Erythroblast (primary cell): ENCODE measurements at regions not wholly inside any gene's neighbourhood (a gene's known extent, or its start where the extent isn't known, plus 50 kb on each side); places are given as distances from the start of the nearest gene placed in this dataset.

Experiments
- GATA1 ChIP-seq: IDR thresholded peaks from 2 replicates; pipeline ENCODE4 v1.6.1; 2011; ENCODE audit warnings: low read depth, mild to moderate bottlenecking, control low read depth, low read length, moderate library complexity
- POLR2A ChIP-seq: IDR thresholded peaks from 2 replicates; pipeline ENCODE4 v1.6.1; 2011; ENCODE audit warnings: mild to moderate bottlenecking, low read length

- no peak for TF ChIP-seq POLR2A
- no peak for TF ChIP-seq GATA1
Observed at GRCh38 chr10:131450216-131450765, 138.8 kb upstream of the TCERG1L start.
